AG09309 (cell line): ENCODE measurements at regions not wholly inside any gene's neighbourhood (a gene's known extent, or its start where the extent isn't known, plus 50 kb on each side); places are given as distances from the start of the nearest gene placed in this dataset.

ENCODE experiments used
- DNase-seq: peaks from one replicate; pipeline ENCODE4 v3.0.0-alpha.2; 2010; ENCODE audit warnings: low read depth
- H3K4me3 ChIP-seq: 2 replicates; pipeline ENCODE4 v1.5.1; 2011; ENCODE audit warnings: mild to moderate bottlenecking, low read depth, low read length, moderate library complexity; ENCODE audit not compliant: control insufficient read depth
- TF ChIP-seq, protein P1 (sequence below): IDR thresholded peaks from 2 replicates; pipeline ENCODE4 v1.5.1; 2011; ENCODE audit warnings: mild to moderate bottlenecking, low read depth, low read length, inconsistent platforms; ENCODE audit not compliant: insufficient read depth, control insufficient read depth; ENCODE audit errors: missing control alignments

DNA sequence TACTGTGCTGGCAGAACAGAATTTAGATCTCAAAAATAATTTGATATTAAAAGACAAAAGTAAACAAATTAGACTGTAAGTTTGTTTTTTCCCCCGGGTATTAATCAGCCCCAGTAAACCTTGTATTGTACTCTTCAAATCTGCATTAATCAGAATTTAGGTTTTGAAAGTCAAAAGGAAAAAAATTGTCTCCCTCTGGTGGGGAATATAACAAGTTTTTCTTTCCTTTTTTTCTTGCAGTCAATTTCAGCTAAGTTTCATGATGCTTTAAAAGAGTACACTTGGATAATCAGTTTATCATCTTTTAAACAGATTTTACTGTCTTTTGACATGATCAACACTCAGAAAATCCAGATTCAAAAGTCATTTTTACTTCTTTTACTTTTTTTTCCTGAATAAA, 134.5 kb upstream of the PKN2 start:
- no peak for DNase-seq
- H3K4me3 ChIP-seq = no peak overlapping the region
- TF ChIP-seq, protein P1, sequence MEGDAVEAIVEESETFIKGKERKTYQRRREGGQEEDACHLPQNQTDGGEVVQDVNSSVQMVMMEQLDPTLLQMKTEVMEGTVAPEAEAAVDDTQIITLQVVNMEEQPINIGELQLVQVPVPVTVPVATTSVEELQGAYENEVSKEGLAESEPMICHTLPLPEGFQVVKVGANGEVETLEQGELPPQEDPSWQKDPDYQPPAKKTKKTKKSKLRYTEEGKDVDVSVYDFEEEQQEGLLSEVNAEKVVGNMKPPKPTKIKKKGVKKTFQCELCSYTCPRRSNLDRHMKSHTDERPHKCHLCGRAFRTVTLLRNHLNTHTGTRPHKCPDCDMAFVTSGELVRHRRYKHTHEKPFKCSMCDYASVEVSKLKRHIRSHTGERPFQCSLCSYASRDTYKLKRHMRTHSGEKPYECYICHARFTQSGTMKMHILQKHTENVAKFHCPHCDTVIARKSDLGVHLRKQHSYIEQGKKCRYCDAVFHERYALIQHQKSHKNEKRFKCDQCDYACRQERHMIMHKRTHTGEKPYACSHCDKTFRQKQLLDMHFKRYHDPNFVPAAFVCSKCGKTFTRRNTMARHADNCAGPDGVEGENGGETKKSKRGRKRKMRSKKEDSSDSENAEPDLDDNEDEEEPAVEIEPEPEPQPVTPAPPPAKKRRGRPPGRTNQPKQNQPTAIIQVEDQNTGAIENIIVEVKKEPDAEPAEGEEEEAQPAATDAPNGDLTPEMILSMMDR = no peak

DNA sequence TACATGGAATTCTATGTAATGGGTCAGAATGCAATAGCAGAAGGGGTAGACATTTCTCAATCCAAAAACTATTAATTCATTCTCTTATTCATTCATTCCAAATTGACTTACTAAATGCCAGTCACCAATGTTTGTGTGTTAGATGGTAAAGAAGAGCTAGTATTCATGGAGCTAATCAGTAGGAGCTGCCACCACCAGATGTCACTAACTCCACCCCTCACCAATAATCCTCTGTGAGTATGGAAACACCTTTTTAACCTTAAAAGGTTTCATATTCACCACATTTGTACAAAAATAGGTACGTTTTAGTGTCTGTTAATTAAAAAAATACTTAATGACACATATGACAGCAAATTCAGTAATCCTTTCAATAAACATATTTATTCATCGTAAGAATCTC, 131.8 kb upstream of the PKN2 start:
- DNase-seq = no peak
- TF ChIP-seq, protein P1 = no peak
- no peak overlapping the region for H3K4me3 ChIP-seq

DNA sequence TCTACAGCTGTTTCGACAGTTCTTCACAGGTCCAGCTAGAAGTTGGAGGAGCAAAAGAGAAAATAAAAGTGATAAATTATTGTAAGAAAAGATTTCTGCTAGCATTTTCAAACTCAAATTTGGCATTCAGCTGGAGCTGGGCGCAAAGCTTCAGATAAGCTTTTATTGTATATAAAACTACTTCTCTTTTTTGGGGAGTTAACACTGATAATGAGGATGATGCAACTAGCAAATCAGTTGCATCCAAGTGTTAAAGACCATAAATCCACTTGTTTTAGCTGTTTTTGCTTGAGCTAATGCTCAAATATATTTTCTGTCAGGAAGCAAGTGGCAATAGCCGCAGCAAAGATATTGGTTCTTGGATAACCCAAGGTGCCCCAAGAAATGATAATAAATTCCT, 127.1 kb upstream of the PKN2 start:
- TF ChIP-seq, protein P1 = no peak
- H3K4me3 ChIP-seq = no peak overlapping the region
- DNase-seq = no peak

DNA sequence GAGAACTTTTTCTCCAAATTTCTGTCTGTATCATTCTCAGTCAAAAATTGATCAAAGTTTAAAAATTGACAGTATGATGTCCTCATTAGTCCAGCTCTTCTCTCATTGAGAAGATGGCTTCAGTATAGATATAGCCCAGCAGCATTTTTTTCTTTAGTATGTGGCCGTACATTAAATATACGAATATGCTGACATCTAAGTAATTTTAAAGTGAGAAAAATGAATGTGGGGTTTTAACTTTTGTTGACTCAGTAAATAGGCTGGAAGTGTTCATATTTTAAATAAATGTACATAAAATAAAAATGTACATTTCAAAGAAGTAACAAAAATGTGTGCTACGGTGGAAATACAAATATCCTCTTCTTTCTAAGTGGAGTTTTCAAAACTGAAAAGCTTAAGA, 123.5 kb upstream of the PKN2 start:
- no peak overlapping the region for H3K4me3 ChIP-seq
- TF ChIP-seq, protein P1 = no peak
- DNase-seq = no peak

DNA sequence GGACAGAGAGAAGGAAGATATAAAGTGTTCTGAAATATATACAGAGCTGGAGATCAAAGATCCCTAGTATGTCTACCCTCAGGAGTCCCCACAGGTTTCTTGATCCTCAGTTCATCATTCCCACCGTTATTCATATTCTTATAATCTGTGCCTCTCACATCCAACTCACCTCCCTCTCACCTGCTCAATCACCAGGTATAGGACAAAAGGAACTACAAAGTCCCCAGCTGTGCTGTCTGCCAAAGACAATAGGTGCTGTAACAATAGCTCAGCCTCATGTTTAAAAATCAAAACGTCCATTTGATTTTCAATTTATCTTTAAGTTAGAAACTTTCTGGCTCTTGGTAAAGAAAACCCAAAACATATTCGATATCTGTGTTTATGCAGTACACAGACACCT, 121.1 kb upstream of the PKN2 start:
- TF ChIP-seq, protein P1 = no peak
- H3K4me3 ChIP-seq = no peak overlapping the region
- DNase-seq = no peak

DNA sequence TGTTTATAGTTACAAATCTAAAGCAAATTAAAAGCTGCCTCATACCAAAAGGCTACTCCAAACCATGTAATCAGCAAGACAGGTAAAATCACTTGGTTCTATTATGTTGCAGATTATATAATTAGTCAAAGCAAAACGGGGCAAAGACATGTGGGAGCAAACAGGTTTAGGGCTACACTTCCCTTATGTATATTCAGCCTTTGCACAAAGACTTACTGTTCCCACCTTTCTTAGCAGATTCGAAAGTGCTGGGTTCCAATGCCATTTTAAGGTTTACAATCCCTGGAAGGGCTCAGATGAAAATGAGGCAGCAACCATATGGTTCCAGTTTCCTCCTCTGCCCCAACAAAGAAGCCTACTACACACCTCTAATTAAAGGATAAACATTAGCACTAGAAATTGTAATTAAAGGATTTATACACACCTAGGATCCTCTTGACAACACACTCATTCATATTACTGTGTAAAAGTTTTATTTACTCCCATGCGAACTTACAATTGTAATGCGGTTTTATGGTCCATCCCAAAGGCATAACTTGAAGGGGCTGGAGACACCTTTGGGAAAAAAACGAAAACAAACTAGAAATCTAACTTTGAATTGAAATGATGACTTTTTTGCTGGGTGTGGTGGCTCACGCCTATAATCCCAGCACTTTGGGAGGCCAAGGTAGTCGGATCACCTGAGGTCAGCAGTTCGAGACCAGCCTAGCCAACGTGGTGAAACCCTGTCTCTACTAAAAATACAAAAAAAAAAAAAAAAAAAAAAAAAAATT, 117.3 kb upstream of the PKN2 start:
- no peak overlapping the region for H3K4me3 ChIP-seq
- TF ChIP-seq, protein P1 = no peak
- DNase-seq = no peak
